Loucy (cell line): ENCODE measurements at regions not wholly inside any gene's neighbourhood (a gene's known extent, or its start where the extent isn't known, plus 50 kb on each side); places are given as distances from the start of the nearest gene placed in this dataset.

ENCODE experiments used
- H2AFZ ChIP-seq: fragments of 200-600 bp; sonication (generic); 2 replicates; pipeline ENCODE4 v1.6.0; 2016; ENCODE audit warnings: antibody characterized with exemption, mild to moderate bottlenecking, low read length, moderate library complexity
- H3F3A ChIP-seq: fragments of 200-600 bp; 2 replicates; pipeline ENCODE4 v1.6.0; 2016; ENCODE audit warnings: antibody characterized with exemption, low read depth, mild to moderate bottlenecking
- H3K27me3 ChIP-seq: fragments of 200-600 bp; sonication (generic); 2 replicates; pipeline ENCODE4 v1.6.1; 2014; ENCODE audit warnings: low read length, mild to moderate bottlenecking; ENCODE audit not compliant: insufficient read depth, poor library complexity, severe bottlenecking
- H3K36me3 ChIP-seq: fragments of 200-600 bp; sonication (generic); 2 replicates; pipeline ENCODE4 v1.6.1; 2016; ENCODE audit warnings: low read length; ENCODE audit not compliant: insufficient read depth
- H3K4me1 ChIP-seq: fragments of 200-600 bp; sonication (generic); 2 replicates; pipeline ENCODE4 v1.5.1; 2014; ENCODE audit warnings: low read length, mild to moderate bottlenecking; ENCODE audit not compliant: insufficient read depth, poor library complexity, severe bottlenecking
- H3K4me2 ChIP-seq: fragments of 200-600 bp; sonication (generic); 2 replicates; pipeline ENCODE4 v1.6.0; 2014; ENCODE audit warnings: antibody characterized with exemption, low read length, low read depth, mild to moderate bottlenecking; ENCODE audit not compliant: poor library complexity, severe bottlenecking
- H3K4me3 ChIP-seq: fragments of 200-600 bp; sonication (generic); 2 replicates; pipeline ENCODE4 v1.5.1; 2014; ENCODE audit warnings: low read length, mild to moderate bottlenecking, mixed read lengths; ENCODE audit not compliant: poor library complexity, severe bottlenecking
- H3K79me2 ChIP-seq: fragments of 200-600 bp; sonication (generic); 2 replicates; pipeline ENCODE4 v1.6.1; 2014; ENCODE audit warnings: low read length; ENCODE audit not compliant: insufficient read depth
- H3K9ac ChIP-seq: fragments of 200-600 bp; sonication (generic); 2 replicates; pipeline ENCODE4 v1.6.0; 2014; ENCODE audit warnings: mild to moderate bottlenecking, low read depth, low read length, moderate library complexity; ENCODE audit not compliant: poor library complexity, severe bottlenecking
- H3K9me2 ChIP-seq: fragments of 200-600 bp; sonication (generic); replicated peaks from 2 replicates; pipeline ENCODE4 v1.6.1; 2016; ENCODE audit warnings: low read depth, low read length, mixed read lengths
- H3K9me3 ChIP-seq: fragments of 200-600 bp; sonication (generic); 2 replicates; pipeline ENCODE4 v1.6.1; 2014; ENCODE audit warnings: mild to moderate bottlenecking, antibody characterized with exemption, low read length, low read depth; ENCODE audit not compliant: insufficient read depth
- H4K20me1 ChIP-seq: fragments of 200-600 bp; sonication (generic); 2 replicates; pipeline ENCODE4 v1.6.0; 2014; ENCODE audit warnings: antibody characterized with exemption, low read length, mild to moderate bottlenecking; ENCODE audit not compliant: insufficient read depth, poor library complexity, severe bottlenecking
- EZH2phosphoT487 ChIP-seq: fragments of 200-600 bp; IDR thresholded peaks from 2 replicates; pipeline ENCODE4 v1.6.1; 2018; ENCODE audit warnings: antibody characterized with exemption, mild to moderate bottlenecking, moderate library complexity, borderline replicate concordance
- TF ChIP-seq, protein P1 (sequence below): fragments of 200-600 bp; sonication (generic); conservative IDR thresholded peaks from 2 replicates; pipeline ENCODE4 v1.5.1; 2014; ENCODE audit warnings: mild to moderate bottlenecking, antibody characterized with exemption, low read length

- TF ChIP-seq, protein P1, sequence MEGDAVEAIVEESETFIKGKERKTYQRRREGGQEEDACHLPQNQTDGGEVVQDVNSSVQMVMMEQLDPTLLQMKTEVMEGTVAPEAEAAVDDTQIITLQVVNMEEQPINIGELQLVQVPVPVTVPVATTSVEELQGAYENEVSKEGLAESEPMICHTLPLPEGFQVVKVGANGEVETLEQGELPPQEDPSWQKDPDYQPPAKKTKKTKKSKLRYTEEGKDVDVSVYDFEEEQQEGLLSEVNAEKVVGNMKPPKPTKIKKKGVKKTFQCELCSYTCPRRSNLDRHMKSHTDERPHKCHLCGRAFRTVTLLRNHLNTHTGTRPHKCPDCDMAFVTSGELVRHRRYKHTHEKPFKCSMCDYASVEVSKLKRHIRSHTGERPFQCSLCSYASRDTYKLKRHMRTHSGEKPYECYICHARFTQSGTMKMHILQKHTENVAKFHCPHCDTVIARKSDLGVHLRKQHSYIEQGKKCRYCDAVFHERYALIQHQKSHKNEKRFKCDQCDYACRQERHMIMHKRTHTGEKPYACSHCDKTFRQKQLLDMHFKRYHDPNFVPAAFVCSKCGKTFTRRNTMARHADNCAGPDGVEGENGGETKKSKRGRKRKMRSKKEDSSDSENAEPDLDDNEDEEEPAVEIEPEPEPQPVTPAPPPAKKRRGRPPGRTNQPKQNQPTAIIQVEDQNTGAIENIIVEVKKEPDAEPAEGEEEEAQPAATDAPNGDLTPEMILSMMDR = no peak
- no peak for TF ChIP-seq EZH2phosphoT487
Observed at GRCh38 chr6:95503568-95503967, 73.8 kb upstream of the MANEA start.

DNA sequence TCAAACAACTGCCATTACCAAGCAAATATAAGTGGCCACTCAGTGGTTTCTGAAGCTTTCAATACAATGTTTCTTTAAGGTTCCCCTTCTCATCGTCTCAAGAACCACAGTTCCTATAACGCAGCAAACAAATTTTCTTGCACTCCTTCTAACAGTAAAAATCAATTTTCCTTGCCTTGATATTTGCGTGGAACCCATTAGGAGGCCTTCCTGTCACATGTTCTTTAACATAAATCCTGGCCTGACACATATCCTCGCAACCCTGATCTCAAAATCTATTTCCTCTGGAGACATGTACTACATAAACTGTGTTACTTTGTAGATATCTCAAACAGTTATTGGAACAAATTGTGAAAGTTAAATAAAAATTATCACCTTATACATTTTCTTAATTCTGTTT is 65.9 kb upstream of the MANEA start:
- Histone ChIP-seq H3K9me2 (no peaks in the 10 kb centered on the region; the same call in 1 of the 2 replicates), H3K4me3 (no peak overlapping the region), H3K4me2 (no peak overlapping the region), H3F3A (no peaks in the 10 kb centered on the region), H2AFZ (no peak overlapping the region), H3K27me3 (no peaks in the 10 kb centered on the region), H3K4me1 (no peaks in the 10 kb centered on the region), H4K20me1 (no peaks in the 10 kb centered on the region), H3K9me3 (no peaks in the 10 kb centered on the region), H3K9ac (no peak overlapping the region), H3K79me2 (no peaks in the 10 kb centered on the region), H3K36me3 (no peaks in the 10 kb centered on the region)
- TF ChIP-seq EZH2phosphoT487 = no peak
- TF ChIP-seq, protein P1 = no peak

More at GRCh38 chr6:95503568-95503967, 73.8 kb upstream of the MANEA start:
- Histone ChIP-seq H3F3A (no peaks in the 10 kb centered on the region), H3K27me3 (no peaks in the 10 kb centered on the region), H3K79me2 (no peaks in the 10 kb centered on the region), H3K9me3 (peaks cover 6% of the 10 kb centered on the region; the same call in 1 of the 2 replicates), H3K4me1 (no peaks in the 10 kb centered on the region), H3K4me3 (no peak overlapping the region), H3K9me2 (no peaks in the 10 kb centered on the region), H2AFZ (no peak overlapping the region), H3K4me2 (no peak overlapping the region), H4K20me1 (no peaks in the 10 kb centered on the region), H3K36me3 (no peaks in the 10 kb centered on the region), H3K9ac (no peak overlapping the region)

- Histone ChIP-seq H3K36me3 (no peaks in the 10 kb centered on the region), H3K4me1 (no peaks in the 10 kb centered on the region), H3K4me2 (no peak overlapping the region), H3K9me2 (no peaks in the 10 kb centered on the region), H3K27me3 (no peaks in the 10 kb centered on the region), H3K4me3 (no peak overlapping the region), H3K79me2 (no peaks in the 10 kb centered on the region), H4K20me1 (no peaks in the 10 kb centered on the region), H2AFZ (no peak overlapping the region), H3K9ac (no peak overlapping the region), H3F3A (no peaks in the 10 kb centered on the region), H3K9me3 (no peaks in the 10 kb centered on the region)
- TF ChIP-seq, protein P1 = no peak
- TF ChIP-seq EZH2phosphoT487 = no peak
Observed at GRCh38 chr6:95515975-95516374, 61.4 kb upstream of the MANEA start.
